NCI-H187 (cell line): ENCODE measurements at regions not wholly inside any gene's neighbourhood (a gene's known extent, or its start where the extent isn't known, plus 50 kb on each side); places are given as distances from the start of the nearest gene placed in this dataset.

Source experiments
- DNase-seq, 2 experiments: peaks; one replicate each; lab custom pipeline; 2025; lab: John Stamatoyannopoulos, UW

- DNase-seq = no peak
Measured at GRCh38 chr6:125658136-125658535, 91.3 kb upstream of the HEY2 start.

GRCh38 chr6:125658759-125659431 lies 90.5 kb upstream of the HEY2 start:
- no peak for DNase-seq

- no peak for DNase-seq
Measured at GRCh38 chr6:125659887-125660286, 89.5 kb upstream of the HEY2 start.

- no peak for DNase-seq
Measured at GRCh38 chr6:125662296-125662695, 87.1 kb upstream of the HEY2 start.

- DNase-seq = no peak
Measured at GRCh38 chr6:125665295-125665814, 84.1 kb upstream of the HEY2 start.

GRCh38 chr6:125667326-125667725 lies 82.1 kb upstream of the HEY2 start:
- no peak for DNase-seq

GRCh38 chr6:125668071-125668470 lies 81.4 kb upstream of the HEY2 start:
- DNase-seq = no peak

GRCh38 chr6:125670568-125670967 lies 78.9 kb upstream of the HEY2 start:
- no peak for DNase-seq

GRCh38 chr6:125671323-125671722 lies 78.1 kb upstream of the HEY2 start:
- no peak for DNase-seq

GRCh38 chr6:125674230-125674629 lies 75.2 kb upstream of the HEY2 start:
- no peak for DNase-seq

- DNase-seq = no peak
Measured at GRCh38 chr6:125678601-125679000, 70.8 kb upstream of the HEY2 start.

- DNase-seq = no peak
Measured at GRCh38 chr6:125679128-125679527, 70.3 kb upstream of the HEY2 start.

GRCh38 chr6:125679651-125680050 lies 69.8 kb upstream of the HEY2 start:
- DNase-seq = no peak

GRCh38 chr6:125682939-125683338 lies 66.5 kb upstream of the HEY2 start:
- DNase-seq = no peak

- DNase-seq = no peak
Measured at GRCh38 chr6:125688138-125688537, 61.3 kb upstream of the HEY2 start.

- no peak for DNase-seq
Measured at GRCh38 chr6:125693480-125693879, 56.0 kb upstream of the HEY2 start.

GRCh38 chr6:125699591-125699990 lies 49.8 kb upstream of the HEY2 start:
- no peak for DNase-seq
